ENCODE measurements at regions not wholly inside any gene's neighbourhood (a gene's known extent, or its start where the extent isn't known, plus 50 kb on each side); places are given as distances from the start of the nearest gene placed in this dataset.

GRCh38 chr4:85116008-85116407 is 149.5 kb upstream of the WDFY3 start:
- TF ChIP-seq CTCF (IDR thresholded peaks at IDR 0.05 in 4 of 5, conservative IDR thresholded peaks at IDR 0.05 in 1 of 5) (no peak), POLR2A (IDR thresholded peaks at IDR 0.05) (no peak)
